ENCODE measurements at regions not wholly inside any gene's neighbourhood (a gene's known extent, or its start where the extent isn't known, plus 50 kb on each side); places are given as distances from the start of the nearest gene placed in this dataset.

DNA sequence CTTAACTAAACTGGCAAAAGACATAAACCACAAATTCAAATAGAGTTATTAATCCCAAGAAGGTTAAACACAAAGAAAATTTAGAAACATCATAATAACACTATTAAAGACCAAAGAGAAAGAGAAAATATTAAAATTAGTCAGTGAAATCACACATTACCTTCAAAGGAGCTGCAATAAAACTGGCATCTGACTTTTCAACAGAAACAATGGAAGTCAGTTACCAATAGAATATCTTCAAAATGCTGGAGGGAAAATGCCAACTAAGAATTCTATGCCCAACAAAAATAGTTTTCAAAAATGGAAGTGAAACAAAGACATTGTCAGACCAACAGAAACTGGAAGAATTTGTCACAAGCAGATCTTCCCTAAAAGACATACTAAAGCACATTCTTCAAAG lies 68.7 kb upstream of the RNF7 start:
- Mint-ChIP-seq H3K9me3 (peaks cover 58% of the 10 kb centered on the region), H3K36me3 (peaks cover 40% of the 10 kb centered on the region), H3K27ac (no peak overlapping the region), H3K27me3 (ENCODE audit: low read depth) (peaks cover 16% of the 10 kb centered on the region), H3K4me3 (no peak overlapping the region), H3K4me1 (peaks cover 4% of the 10 kb centered on the region)
- ChIA-PET CTCF (no interaction called here), POLR2A (no interaction called here)
- DNase-seq (ENCODE audit: low spot score), result no peak
- ATAC-seq, result no peak
- TF ChIP-seq OVOL2 (CRISPR knock-in tag; IDR thresholded peaks at IDR 0.05; ENCODE audit: borderline replicate concordance) (no peak), FOXJ3 (CRISPR knock-in tag; IDR thresholded peaks at IDR 0.05; ENCODE audit: borderline replicate concordance) (no peak), ZNF219 (CRISPR knock-in tag; IDR thresholded peaks at IDR 0.05; ENCODE audit: borderline replicate concordance) (no peak), TP53 (CRISPR knock-in tag; IDR thresholded peaks at IDR 0.05) (no peak), NR2C2 (CRISPR knock-in tag; IDR thresholded peaks at IDR 0.05) (no peak), TEAD4 (CRISPR knock-in tag; IDR thresholded peaks at IDR 0.05) (no peak)
- TF ChIP-seq, protein P1, sequence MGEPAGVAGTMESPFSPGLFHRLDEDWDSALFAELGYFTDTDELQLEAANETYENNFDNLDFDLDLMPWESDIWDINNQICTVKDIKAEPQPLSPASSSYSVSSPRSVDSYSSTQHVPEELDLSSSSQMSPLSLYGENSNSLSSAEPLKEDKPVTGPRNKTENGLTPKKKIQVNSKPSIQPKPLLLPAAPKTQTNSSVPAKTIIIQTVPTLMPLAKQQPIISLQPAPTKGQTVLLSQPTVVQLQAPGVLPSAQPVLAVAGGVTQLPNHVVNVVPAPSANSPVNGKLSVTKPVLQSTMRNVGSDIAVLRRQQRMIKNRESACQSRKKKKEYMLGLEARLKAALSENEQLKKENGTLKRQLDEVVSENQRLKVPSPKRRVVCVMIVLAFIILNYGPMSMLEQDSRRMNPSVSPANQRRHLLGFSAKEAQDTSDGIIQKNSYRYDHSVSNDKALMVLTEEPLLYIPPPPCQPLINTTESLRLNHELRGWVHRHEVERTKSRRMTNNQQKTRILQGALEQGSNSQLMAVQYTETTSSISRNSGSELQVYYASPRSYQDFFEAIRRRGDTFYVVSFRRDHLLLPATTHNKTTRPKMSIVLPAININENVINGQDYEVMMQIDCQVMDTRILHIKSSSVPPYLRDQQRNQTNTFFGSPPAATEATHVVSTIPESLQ (CRISPR knock-in tag; IDR thresholded peaks at IDR 0.05), result no peak
- TF ChIP-seq, protein P2, sequence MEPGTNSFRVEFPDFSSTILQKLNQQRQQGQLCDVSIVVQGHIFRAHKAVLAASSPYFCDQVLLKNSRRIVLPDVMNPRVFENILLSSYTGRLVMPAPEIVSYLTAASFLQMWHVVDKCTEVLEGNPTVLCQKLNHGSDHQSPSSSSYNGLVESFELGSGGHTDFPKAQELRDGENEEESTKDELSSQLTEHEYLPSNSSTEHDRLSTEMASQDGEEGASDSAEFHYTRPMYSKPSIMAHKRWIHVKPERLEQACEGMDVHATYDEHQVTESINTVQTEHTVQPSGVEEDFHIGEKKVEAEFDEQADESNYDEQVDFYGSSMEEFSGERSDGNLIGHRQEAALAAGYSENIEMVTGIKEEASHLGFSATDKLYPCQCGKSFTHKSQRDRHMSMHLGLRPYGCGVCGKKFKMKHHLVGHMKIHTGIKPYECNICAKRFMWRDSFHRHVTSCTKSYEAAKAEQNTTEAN (CRISPR knock-in tag; IDR thresholded peaks at IDR 0.05), result no peak

DNA sequence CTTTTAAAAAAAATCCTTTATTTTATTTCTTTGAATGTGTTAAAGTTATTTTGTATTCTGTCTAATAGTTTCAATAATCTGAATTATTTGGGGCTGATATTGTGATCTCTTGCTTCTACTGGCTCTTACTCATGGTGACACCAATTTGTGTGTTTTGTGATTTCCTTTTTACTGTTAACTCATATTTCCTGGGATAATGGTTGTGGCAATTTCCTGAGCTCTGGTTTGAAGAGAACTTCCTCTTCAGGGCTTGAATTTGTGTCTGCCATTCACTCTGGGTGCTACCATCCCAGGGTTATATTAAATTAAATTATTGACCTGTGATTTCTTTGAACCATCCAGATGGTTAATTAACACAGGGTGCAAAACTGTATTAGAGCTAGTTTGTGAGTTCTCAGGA lies 60.4 kb upstream of the RNF7 start:
- Mint-ChIP-seq H3K4me1 (peaks cover 30% of the 10 kb centered on the region), H3K27ac (no peak overlapping the region), H3K36me3 (peaks cover 18% of the 10 kb centered on the region), H3K4me3 (no peak overlapping the region), H3K9me3 (peaks cover 27% of the 10 kb centered on the region), H3K27me3 (ENCODE audit: low read depth) (peaks cover 4% of the 10 kb centered on the region)
- no peak for TF ChIP-seq ZNF232 (CRISPR knock-in tag; IDR thresholded peaks at IDR 0.05)
- no peak for TF ChIP-seq FOXK1 (CRISPR knock-in tag; IDR thresholded peaks at IDR 0.05)
- TF ChIP-seq IRF2 (CRISPR knock-in tag; IDR thresholded peaks at IDR 0.05; ENCODE audit: borderline replicate concordance, low read depth), result no peak
- TF ChIP-seq, protein P3, sequence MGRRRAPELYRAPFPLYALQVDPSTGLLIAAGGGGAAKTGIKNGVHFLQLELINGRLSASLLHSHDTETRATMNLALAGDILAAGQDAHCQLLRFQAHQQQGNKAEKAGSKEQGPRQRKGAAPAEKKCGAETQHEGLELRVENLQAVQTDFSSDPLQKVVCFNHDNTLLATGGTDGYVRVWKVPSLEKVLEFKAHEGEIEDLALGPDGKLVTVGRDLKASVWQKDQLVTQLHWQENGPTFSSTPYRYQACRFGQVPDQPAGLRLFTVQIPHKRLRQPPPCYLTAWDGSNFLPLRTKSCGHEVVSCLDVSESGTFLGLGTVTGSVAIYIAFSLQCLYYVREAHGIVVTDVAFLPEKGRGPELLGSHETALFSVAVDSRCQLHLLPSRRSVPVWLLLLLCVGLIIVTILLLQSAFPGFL (CRISPR knock-in tag; IDR thresholded peaks at IDR 0.05; ENCODE audit: borderline replicate concordance), result no peak
- no peak for TF ChIP-seq FOXJ3 (CRISPR knock-in tag; IDR thresholded peaks at IDR 0.05; ENCODE audit: borderline replicate concordance)
- no peak for TF ChIP-seq EMX1 (CRISPR knock-in tag; IDR thresholded peaks at IDR 0.05)
- no peak for TF ChIP-seq ZNF219 (CRISPR knock-in tag; IDR thresholded peaks at IDR 0.05; ENCODE audit: borderline replicate concordance)
- TF ChIP-seq NFATC4 (CRISPR knock-in tag; IDR thresholded peaks at IDR 0.05), result no peak
- no peak for TF ChIP-seq NR3C1 (CRISPR knock-in tag; conservative IDR thresholded peaks at IDR 0.05; ENCODE audit: low read depth)
- TF ChIP-seq, protein P4, sequence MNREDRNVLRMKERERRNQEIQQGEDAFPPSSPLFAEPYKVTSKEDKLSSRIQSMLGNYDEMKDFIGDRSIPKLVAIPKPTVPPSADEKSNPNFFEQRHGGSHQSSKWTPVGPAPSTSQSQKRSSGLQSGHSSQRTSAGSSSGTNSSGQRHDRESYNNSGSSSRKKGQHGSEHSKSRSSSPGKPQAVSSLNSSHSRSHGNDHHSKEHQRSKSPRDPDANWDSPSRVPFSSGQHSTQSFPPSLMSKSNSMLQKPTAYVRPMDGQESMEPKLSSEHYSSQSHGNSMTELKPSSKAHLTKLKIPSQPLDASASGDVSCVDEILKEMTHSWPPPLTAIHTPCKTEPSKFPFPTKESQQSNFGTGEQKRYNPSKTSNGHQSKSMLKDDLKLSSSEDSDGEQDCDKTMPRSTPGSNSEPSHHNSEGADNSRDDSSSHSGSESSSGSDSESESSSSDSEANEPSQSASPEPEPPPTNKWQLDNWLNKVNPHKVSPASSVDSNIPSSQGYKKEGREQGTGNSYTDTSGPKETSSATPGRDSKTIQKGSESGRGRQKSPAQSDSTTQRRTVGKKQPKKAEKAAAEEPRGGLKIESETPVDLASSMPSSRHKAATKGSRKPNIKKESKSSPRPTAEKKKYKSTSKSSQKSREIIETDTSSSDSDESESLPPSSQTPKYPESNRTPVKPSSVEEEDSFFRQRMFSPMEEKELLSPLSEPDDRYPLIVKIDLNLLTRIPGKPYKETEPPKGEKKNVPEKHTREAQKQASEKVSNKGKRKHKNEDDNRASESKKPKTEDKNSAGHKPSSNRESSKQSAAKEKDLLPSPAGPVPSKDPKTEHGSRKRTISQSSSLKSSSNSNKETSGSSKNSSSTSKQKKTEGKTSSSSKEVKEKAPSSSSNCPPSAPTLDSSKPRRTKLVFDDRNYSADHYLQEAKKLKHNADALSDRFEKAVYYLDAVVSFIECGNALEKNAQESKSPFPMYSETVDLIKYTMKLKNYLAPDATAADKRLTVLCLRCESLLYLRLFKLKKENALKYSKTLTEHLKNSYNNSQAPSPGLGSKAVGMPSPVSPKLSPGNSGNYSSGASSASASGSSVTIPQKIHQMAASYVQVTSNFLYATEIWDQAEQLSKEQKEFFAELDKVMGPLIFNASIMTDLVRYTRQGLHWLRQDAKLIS (CRISPR knock-in tag; IDR thresholded peaks at IDR 0.05; ENCODE audit: borderline replicate concordance), result no peak
- no peak for ATAC-seq
- DNase-seq (ENCODE audit: low spot score), result no peak
- POLR2A ChIA-PET, result no interaction called here
- CTCF ChIA-PET, result no interaction called here
